Immature natural killer cell (primary cell): ENCODE measurements at regions not wholly inside any gene's neighbourhood (a gene's known extent, or its start where the extent isn't known, plus 50 kb on each side); places are given as distances from the start of the nearest gene placed in this dataset.
A peak's percentile ranks its signal among the peaks of the same experiment; 100 is the strongest.

Source experiments
- DNase-seq, 3 donors: peaks; one replicate each; pipeline ENCODE4 v3.0.0; 2022; ENCODE audit warnings: mixed read lengths in 1 of 3
- H3K27ac Mint-ChIP-seq, 6 donors: one replicate each; pipeline ENCODE4 v1.8.0; 2020; ENCODE audit warnings: mixed read lengths in 6 of 6, mild to moderate bottlenecking in 5 of 6, inconsistent platforms in 4 of 6, moderate library complexity in 3 of 6
- H3K27me3 Mint-ChIP-seq, 3 donors: one replicate each; pipeline ENCODE4 v1.8.0; 2020 to 2021; ENCODE audit warnings: low read depth in 3 of 3, mild to moderate bottlenecking in 3 of 3, mixed read lengths in 3 of 3, moderate library complexity in 3 of 3, inconsistent platforms in 1 of 3
- H3K36me3 Mint-ChIP-seq, 3 donors: one replicate each; pipeline ENCODE4 v1.8.0; 2020; ENCODE audit warnings: mixed read lengths in 3 of 3, inconsistent platforms in 2 of 3, mild to moderate bottlenecking in 2 of 3
- H3K4me1 Mint-ChIP-seq, 2 donors: one replicate each; pipeline ENCODE4 v1.8.0; 2020; ENCODE audit warnings: inconsistent platforms in 2 of 2, mild to moderate bottlenecking in 2 of 2, mixed read lengths in 2 of 2, moderate library complexity in 1 of 2
- H3K4me3 Mint-ChIP-seq, 5 donors: one replicate each; pipeline ENCODE4 v1.8.0; 2020; ENCODE audit warnings: mild to moderate bottlenecking in 5 of 5, mixed read lengths in 5 of 5, inconsistent platforms in 3 of 5, moderate library complexity in 3 of 5
- H3K9me3 Mint-ChIP-seq, 6 donors: one replicate each; pipeline ENCODE4 v1.8.0; 2020; ENCODE audit warnings: mild to moderate bottlenecking in 6 of 6, mixed read lengths in 6 of 6, inconsistent platforms in 4 of 6, moderate library complexity in 3 of 6

GRCh38 chr6:105620878-105621277 is 218.0 kb upstream of the PREP start:
- H3K9me3 Mint-ChIP-seq: no peaks in the 10 kb centered on the region
- H3K36me3 Mint-ChIP-seq: peaks cover 0 to 3% (median 0%) of the 10 kb centered on the region in 3 donors
- DNase-seq: peak in 2 of 3 donors; percentile 12 to 49
- peak overlapping the region in 4 of 6 donors; percentile 4 to 41 (median 17) for H3K27ac Mint-ChIP-seq
- peaks cover 3 to 6% of the 10 kb centered on the region in 2 donors for H3K4me1 Mint-ChIP-seq
- H3K4me3 Mint-ChIP-seq: no peak overlapping the region
- no peaks in the 10 kb centered on the region for H3K27me3 Mint-ChIP-seq

- H3K27ac Mint-ChIP-seq: no peak overlapping the region
- no peak for DNase-seq
- peaks cover 0 to under 1% (median under 1%) of the 10 kb centered on the region in 6 donors for H3K9me3 Mint-ChIP-seq
- H3K27me3 Mint-ChIP-seq: peaks cover 0 to 2% (median 0%) of the 10 kb centered on the region in 3 donors
- no peak overlapping the region for H3K4me3 Mint-ChIP-seq
- H3K4me1 Mint-ChIP-seq: peaks cover 3 to 6% of the 10 kb centered on the region in 2 donors
- H3K36me3 Mint-ChIP-seq: peaks cover 0 to 3% (median 0%) of the 10 kb centered on the region in 3 donors
Observed at GRCh38 chr6:105619971-105620741, 217.3 kb upstream of the PREP start.

GRCh38 chr6:105618247-105618646 is 215.4 kb upstream of the PREP start:
- Mint-ChIP-seq H3K36me3 (peaks cover 0 to 3% (median 0%) of the 10 kb centered on the region in 3 donors), H3K27ac (no peak overlapping the region), H3K27me3 (peaks cover 0 to 2% (median 0%) of the 10 kb centered on the region in 3 donors), H3K4me3 (no peak overlapping the region), H3K4me1 (peaks cover 3 to 6% of the 10 kb centered on the region in 2 donors), H3K9me3 (peaks cover 0 to 4% (median 3%) of the 10 kb centered on the region in 6 donors)
- DNase-seq: no peak

- Mint-ChIP-seq H3K27ac (no peak overlapping the region), H3K36me3 (peaks cover 0 to 3% (median 0%) of the 10 kb centered on the region in 3 donors), H3K27me3 (peaks cover 0 to 2% (median 0%) of the 10 kb centered on the region in 3 donors), H3K9me3 (peaks cover 0 to 4% (median 3%) of the 10 kb centered on the region in 6 donors), H3K4me3 (no peak overlapping the region), H3K4me1 (peaks cover 3 to 6% of the 10 kb centered on the region in 2 donors)
- DNase-seq: no peak
Observed at GRCh38 chr6:105616521-105616920, 213.6 kb upstream of the PREP start.

GRCh38 chr6:105611606-105612005 is 208.7 kb upstream of the PREP start:
- DNase-seq: no peak
- Mint-ChIP-seq H3K27me3 (peaks cover 0 to 3% (median 2%) of the 10 kb centered on the region in 3 donors), H3K4me3 (no peak overlapping the region), H3K4me1 (peaks cover 0 to 5% of the 10 kb centered on the region in 2 donors), H3K9me3 (peaks cover 0 to 5% (median 3%) of the 10 kb centered on the region in 6 donors), H3K27ac (no peak overlapping the region), H3K36me3 (peaks cover 0 to 2% (median 0%) of the 10 kb centered on the region in 3 donors)

GRCh38 chr6:105609375-105609991 is 206.6 kb upstream of the PREP start:
- peaks cover 0 to 2% (median 0%) of the 10 kb centered on the region in 6 donors for H3K9me3 Mint-ChIP-seq
- no peak overlapping the region for H3K4me3 Mint-ChIP-seq
- no peak for DNase-seq
- no peak overlapping the region for H3K27ac Mint-ChIP-seq
- H3K36me3 Mint-ChIP-seq: no peaks in the 10 kb centered on the region
- H3K4me1 Mint-ChIP-seq: peaks cover 0 to 5% of the 10 kb centered on the region in 2 donors
- peaks cover 0 to 3% (median 0%) of the 10 kb centered on the region in 3 donors for H3K27me3 Mint-ChIP-seq

- Mint-ChIP-seq H3K9me3 (peaks cover 0 to 2% (median 0%) of the 10 kb centered on the region in 6 donors), H3K36me3 (no peaks in the 10 kb centered on the region), H3K27me3 (peaks cover 0 to 3% (median 0%) of the 10 kb centered on the region in 3 donors), H3K4me3 (no peak overlapping the region), H3K4me1 (peaks cover 0 to 5% of the 10 kb centered on the region in 2 donors), H3K27ac (no peak overlapping the region)
- no peak for DNase-seq
Observed at GRCh38 chr6:105608711-105609374, 206.0 kb upstream of the PREP start.

- Mint-ChIP-seq H3K4me1 (peaks cover 0 to 5% of the 10 kb centered on the region in 2 donors), H3K27me3 (peaks cover 0 to 3% (median 0%) of the 10 kb centered on the region in 3 donors), H3K36me3 (no peaks in the 10 kb centered on the region), H3K4me3 (no peak overlapping the region), H3K27ac (no peak overlapping the region), H3K9me3 (peaks cover 0 to 2% (median 0%) of the 10 kb centered on the region in 6 donors)
- no peak for DNase-seq
Observed at GRCh38 chr6:105607636-105608621, 205.0 kb upstream of the PREP start.

GRCh38 chr6:105606831-105607463 is 204.1 kb upstream of the PREP start:
- Mint-ChIP-seq H3K27me3 (peaks cover 0 to 3% (median 0%) of the 10 kb centered on the region in 3 donors), H3K27ac (no peak overlapping the region), H3K4me1 (peaks cover 0 to 5% of the 10 kb centered on the region in 2 donors), H3K4me3 (no peak overlapping the region), H3K36me3 (no peaks in the 10 kb centered on the region), H3K9me3 (peaks cover 0 to 2% (median 0%) of the 10 kb centered on the region in 6 donors)
- no peak for DNase-seq

- peaks cover 0 to 2% (median 0%) of the 10 kb centered on the region in 6 donors for H3K9me3 Mint-ChIP-seq
- H3K4me1 Mint-ChIP-seq: peaks cover 0 to 3% of the 10 kb centered on the region in 2 donors
- H3K27me3 Mint-ChIP-seq: peaks cover 0 to under 1% (median 0%) of the 10 kb centered on the region in 3 donors
- DNase-seq: no peak
- H3K36me3 Mint-ChIP-seq: no peaks in the 10 kb centered on the region
- H3K27ac Mint-ChIP-seq: no peak overlapping the region
- H3K4me3 Mint-ChIP-seq: no peak overlapping the region
Observed at GRCh38 chr6:105604587-105604884, 201.7 kb upstream of the PREP start.

- no peak overlapping the region for H3K27ac Mint-ChIP-seq
- no peaks in the 10 kb centered on the region for H3K4me1 Mint-ChIP-seq
- no peak overlapping the region for H3K4me3 Mint-ChIP-seq
- no peak for DNase-seq
- H3K36me3 Mint-ChIP-seq: no peaks in the 10 kb centered on the region
- peaks cover 0 to 2% (median 0%) of the 10 kb centered on the region in 6 donors for H3K9me3 Mint-ChIP-seq
- H3K27me3 Mint-ChIP-seq: no peaks in the 10 kb centered on the region
Observed at GRCh38 chr6:105603788-105604586, 201.1 kb upstream of the PREP start.
